B cell (primary cell): ENCODE measurements at regions not wholly inside any gene's neighbourhood (a gene's known extent, or its start where the extent isn't known, plus 50 kb on each side); places are given as distances from the start of the nearest gene placed in this dataset.

Experiments used
- ATAC-seq: fragments of 200-7000 bp; cut with Tn5 transposase; one replicate; pipeline ENCODE4 v1.10.0; 2021; ENCODE audit warnings: low read depth, mild to moderate bottlenecking, moderate number of reproducible peaks, moderate library complexity
- CTCF ChIA-PET: fragments of 350-600 bp; sonication (Branson Sonifier 250); formaldehyde crosslinking; loops from one replicate; lab custom pipeline; 2021; ENCODE audit warnings: antibody characterized with exemption, inconsistent platforms; lab: Charles Lee
- POLR2A ChIA-PET: fragments of 350-600 bp; sonication (Branson Sonifier 250); formaldehyde crosslinking; loops from one replicate; lab custom pipeline; 2021; ENCODE audit warnings: antibody characterized with exemption; lab: Charles Lee
- DNase-seq: peaks from one replicate; pipeline ENCODE4 v3.0.0; 2013
- H2AFZ ChIP-seq: 2 replicates; pipeline ENCODE4 v1.6.1; 2012; ENCODE audit warnings: mild to moderate bottlenecking, low read depth, low read length; ENCODE audit not compliant: insufficient read depth, poor library complexity, severe bottlenecking
- H3K27ac ChIP-seq, 2 donors: 1 replicate in 1 of 2; 2 replicates in 1 of 2; pipeline ENCODE4 v1.5.1; 2012 to 2013; ENCODE audit warnings: low read length in 2 of 2, mild to moderate bottlenecking in 2 of 2, moderate library complexity in 1 of 2
- H3K27me3 ChIP-seq, 4 experiments: fragments of 200-600 bp in 1 of 4; sonication (generic) in 1 of 4; replicated peaks in 1 of 4; 1 replicate in 2 of 4; 2 replicates in 2 of 4; pipeline versions ENCODE4 v1.6.1 to v1.7.0; 2013 to 2016; ENCODE audit warnings: low read length in 3 of 4, mild to moderate bottlenecking in 2 of 4, mixed read lengths in 1 of 4, moderate library complexity in 1 of 4; ENCODE audit not compliant: insufficient read depth in 4 of 4, control insufficient read depth in 3 of 4; ENCODE audit errors: control extremely low read depth in 1 of 4
- H3K36me3 ChIP-seq, 2 experiments: replicated peaks in 1 of 2; 1 replicate in 1 of 2; 2 replicates in 1 of 2; pipeline versions ENCODE4 v1.6.1 to v1.7.1; 2013; ENCODE audit warnings: low read length in 1 of 2; ENCODE audit not compliant: insufficient read depth in 2 of 2, control insufficient read depth in 1 of 2; ENCODE audit errors: control extremely low read depth in 1 of 2, extremely low read depth in 1 of 2
- H3K4me1 ChIP-seq, 2 donors: fragments of 200-600 bp in 1 of 2; sonication (generic) in 1 of 2; 1 replicate in 1 of 2; 2 replicates in 1 of 2; pipeline versions ENCODE4 v1.5.1 to v1.6.1; 2013 to 2017; ENCODE audit warnings: low read length in 2 of 2; ENCODE audit not compliant: control insufficient read depth in 2 of 2, insufficient read depth in 2 of 2
- H3K4me2 ChIP-seq: replicated peaks from 2 replicates; pipeline ENCODE3; 2012; ENCODE audit warnings: mild to moderate bottlenecking, low read depth, low read length; ENCODE audit not compliant: poor library complexity, severe bottlenecking
- H3K4me3 ChIP-seq, 5 experiments: fragments of 200-600 bp in 1 of 5; sonication (generic) in 1 of 5; 1 replicate in 3 of 5; 2 replicates in 2 of 5; pipeline versions ENCODE4 v1.5.1 to v1.7.0; 2011 to 2016; ENCODE audit warnings: low read length in 4 of 5, mild to moderate bottlenecking in 4 of 5, low read depth in 2 of 5, control low read depth in 1 of 5, moderate library complexity in 1 of 5; ENCODE audit not compliant: insufficient read depth in 1 of 5; ENCODE audit errors: control extremely low read depth in 1 of 5, extremely low read depth in 1 of 5
- H3K79me2 ChIP-seq: fragments of 200-600 bp; sonication (generic); one replicate; pipeline ENCODE4 v1.6.0; 2016; ENCODE audit warnings: low read length; ENCODE audit not compliant: control insufficient read depth, insufficient read depth
- H3K9ac ChIP-seq: fragments of 200-600 bp; sonication (generic); 2 replicates; pipeline ENCODE4 v1.6.1; 2017; ENCODE audit warnings: mild to moderate bottlenecking, low read length, moderate library complexity
- H3K9me3 ChIP-seq, 3 donors: one replicate each; pipeline versions ENCODE4 v1.6.1 to v1.7.1; 2013; ENCODE audit warnings: low read length in 2 of 3; ENCODE audit not compliant: control insufficient read depth in 2 of 3, insufficient read depth in 1 of 3; ENCODE audit errors: control extremely low read depth in 1 of 3
- H4K20me1 ChIP-seq: 2 replicates; pipeline ENCODE4 v1.6.0; 2012; ENCODE audit warnings: mild to moderate bottlenecking, low read length; ENCODE audit not compliant: insufficient read depth, control insufficient read depth, poor library complexity, severe bottlenecking
- H3K27ac Mint-ChIP-seq: one replicate; pipeline ENCODE4 v1.8.0; 2021; ENCODE audit warnings: mixed read lengths
- H3K27me3 Mint-ChIP-seq: one replicate; pipeline ENCODE4 v1.8.0; 2021; ENCODE audit warnings: mixed read lengths
- H3K4me1 Mint-ChIP-seq: one replicate; pipeline ENCODE4 v1.8.0; 2021; ENCODE audit warnings: mixed read lengths
- H3K4me3 Mint-ChIP-seq: one replicate; pipeline ENCODE4 v1.8.0; 2021; ENCODE audit warnings: mixed read lengths
- H3K9me3 Mint-ChIP-seq: one replicate; pipeline ENCODE4 v1.8.0; 2022; ENCODE audit warnings: mixed read lengths; ENCODE audit not compliant: insufficient read depth
- CTCF ChIP-seq: fragments of 200-600 bp; IDR thresholded peaks from one replicate; pipeline ENCODE4 v1.8.0; 2022; ENCODE audit warnings: antibody characterized with exemption, mild to moderate bottlenecking
- EZH2 ChIP-seq: IDR thresholded peaks from 2 replicates; pipeline ENCODE4 v1.6.1; 2012; ENCODE audit warnings: borderline replicate concordance, low read depth, mild to moderate bottlenecking, moderate library complexity, low read length; ENCODE audit not compliant: insufficient read depth, poor library complexity, severe bottlenecking
- WGBS: methylation state at CpG from one replicate; pipeline ENCODE4 v1.1.5; 2013; ENCODE audit warnings: missing lambda C conversion rate; ENCODE audit not compliant: insufficient coverage; 5-methylcytosine and 5-hydroxymethylcytosine counted together
- intact Hi-C: fragments of 100-400 bp; cut with micrococcal nuclease; formaldehyde crosslinking; loops from one replicate; pipeline ENCODE4 v1.10.0; 2022

- 0% methylated on average over 1 of the region's 5 CpGs for WGBS
Observed at GRCh38 chr11:92311616-92312449, 87.2 kb downstream of the FAT3 start.

More at GRCh38 chr11:92311616-92312449, 87.2 kb downstream of the FAT3 start:
- Mint-ChIP-seq H3K4me3 (no peak overlapping the region), H3K27ac (no peak overlapping the region), H3K27me3 (no peaks in the 10 kb centered on the region), H3K4me1 (no peaks in the 10 kb centered on the region), H3K9me3 (no peaks in the 10 kb centered on the region)
- Histone ChIP-seq H3K4me3 (no peak overlapping the region), H3K4me1 (no peaks in the 10 kb centered on the region), H2AFZ (no peak overlapping the region), H3K27me3 (no peaks in the 10 kb centered on the region), H3K4me2 (no peak overlapping the region), H3K27ac (no peak overlapping the region), H3K79me2 (no peaks in the 10 kb centered on the region), H3K36me3 (no peaks in the 10 kb centered on the region), H3K9me3 (no peaks in the 10 kb centered on the region), H4K20me1 (no peaks in the 10 kb centered on the region), H3K9ac (no peak overlapping the region)
- intact Hi-C loops: no loop called here
- TF ChIP-seq EZH2 (no peak), CTCF (no peak)
- ChIA-PET POLR2A (no interaction called here), CTCF (no interaction called here)
- ATAC-seq (no peak), DNase-seq (no peak)
